ENCODE measurements at regions not wholly inside any gene's neighbourhood (a gene's known extent, or its start where the extent isn't known, plus 50 kb on each side); places are given as distances from the start of the nearest gene placed in this dataset.

DNA sequence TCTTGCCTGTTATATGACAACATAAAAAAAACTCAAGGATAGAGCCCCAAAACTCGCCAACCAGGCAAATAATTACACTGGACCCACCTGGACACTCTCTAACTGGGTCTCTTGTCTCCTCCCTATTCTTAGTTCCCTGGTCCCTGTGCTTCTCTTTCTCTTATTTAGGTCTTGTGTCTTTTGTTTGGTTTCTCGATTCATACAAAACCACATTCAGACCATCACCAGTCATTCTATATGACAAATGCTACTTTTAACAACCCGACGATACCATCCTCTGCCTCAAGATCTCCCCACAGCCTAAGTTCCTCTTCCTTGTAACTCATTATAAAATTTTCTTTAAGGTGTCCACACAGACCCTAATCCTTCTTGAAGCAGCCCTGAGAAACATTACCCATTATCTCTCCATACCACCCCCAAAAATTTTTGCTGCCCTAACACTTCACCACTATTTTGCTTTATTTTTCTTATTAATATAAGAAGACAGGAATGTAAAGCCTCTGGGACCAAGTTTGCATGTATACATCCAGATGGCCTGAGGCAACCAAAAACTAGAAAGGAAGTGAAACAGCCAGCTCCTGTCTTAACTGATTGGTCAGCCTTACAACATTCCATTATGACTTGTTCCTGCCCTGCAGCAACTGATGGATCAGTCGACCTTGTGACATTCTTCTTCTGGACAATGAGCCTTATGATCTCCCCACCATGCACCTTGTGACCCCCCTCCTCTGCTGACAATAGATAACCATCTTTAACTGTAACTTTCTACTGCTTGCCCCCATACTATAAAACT, 638.2 kb downstream of the AMY1C start:
- TF ChIP-seq POLR2A (IDR thresholded peaks at IDR 0.05) (no peak), POLR2AphosphoS5 (IDR thresholded peaks at IDR 0.05) (no peak)
- TF ChIP-seq, protein P1, sequence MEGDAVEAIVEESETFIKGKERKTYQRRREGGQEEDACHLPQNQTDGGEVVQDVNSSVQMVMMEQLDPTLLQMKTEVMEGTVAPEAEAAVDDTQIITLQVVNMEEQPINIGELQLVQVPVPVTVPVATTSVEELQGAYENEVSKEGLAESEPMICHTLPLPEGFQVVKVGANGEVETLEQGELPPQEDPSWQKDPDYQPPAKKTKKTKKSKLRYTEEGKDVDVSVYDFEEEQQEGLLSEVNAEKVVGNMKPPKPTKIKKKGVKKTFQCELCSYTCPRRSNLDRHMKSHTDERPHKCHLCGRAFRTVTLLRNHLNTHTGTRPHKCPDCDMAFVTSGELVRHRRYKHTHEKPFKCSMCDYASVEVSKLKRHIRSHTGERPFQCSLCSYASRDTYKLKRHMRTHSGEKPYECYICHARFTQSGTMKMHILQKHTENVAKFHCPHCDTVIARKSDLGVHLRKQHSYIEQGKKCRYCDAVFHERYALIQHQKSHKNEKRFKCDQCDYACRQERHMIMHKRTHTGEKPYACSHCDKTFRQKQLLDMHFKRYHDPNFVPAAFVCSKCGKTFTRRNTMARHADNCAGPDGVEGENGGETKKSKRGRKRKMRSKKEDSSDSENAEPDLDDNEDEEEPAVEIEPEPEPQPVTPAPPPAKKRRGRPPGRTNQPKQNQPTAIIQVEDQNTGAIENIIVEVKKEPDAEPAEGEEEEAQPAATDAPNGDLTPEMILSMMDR (IDR thresholded peaks at IDR 0.05) = no peak
